RWPE2 (cell line): ENCODE measurements at regions not wholly inside any gene's neighbourhood (a gene's known extent, or its start where the extent isn't known, plus 50 kb on each side); places are given as distances from the start of the nearest gene placed in this dataset.

Experiments used
- ATAC-seq: fragments of 200-7000 bp; cut with Tn5 transposase; 3 replicates; pipeline ENCODE4 v1.9.1; 2021; ENCODE audit warnings: low read depth
- DNase-seq: peaks from one replicate; pipeline ENCODE4 v3.0.0-alpha.2; 2020; ENCODE audit warnings: low spot score
- H3K27ac ChIP-seq: fragments of 450-650 bp; 2 replicates; pipeline ENCODE4 v1.5.1; 2017; ENCODE audit warnings: mild to moderate bottlenecking; ENCODE audit not compliant: poor library complexity, severe bottlenecking
- H3K27me3 ChIP-seq: fragments of 250-450 bp; sonication (Bioruptor Pico); 2 replicates; pipeline ENCODE4 v1.5.1; 2021; ENCODE audit warnings: mild to moderate bottlenecking, moderate library complexity; ENCODE audit not compliant: insufficient read depth, poor library complexity, severe bottlenecking
- H3K36me3 ChIP-seq: fragments of 250-450 bp; sonication (Bioruptor Pico); 2 replicates; pipeline ENCODE4 v1.5.1; 2020; ENCODE audit warnings: low read depth, mild to moderate bottlenecking, moderate library complexity
- H3K4me1 ChIP-seq: fragments of 250-450 bp; sonication (Bioruptor Pico); 2 replicates; pipeline ENCODE4 v1.5.1; 2021; ENCODE audit warnings: mild to moderate bottlenecking, moderate library complexity; ENCODE audit not compliant: insufficient read depth, poor library complexity, severe bottlenecking
- H3K4me3 ChIP-seq: fragments of 250-450 bp; sonication (Bioruptor Pico); 2 replicates; pipeline ENCODE4 v1.5.1; 2021; ENCODE audit warnings: mild to moderate bottlenecking, moderate library complexity; ENCODE audit not compliant: severe bottlenecking
- H3K9me3 ChIP-seq: fragments of 250-450 bp; sonication (Bioruptor Pico); 2 replicates; pipeline ENCODE4 v1.5.1; 2021; ENCODE audit warnings: mild to moderate bottlenecking, moderate library complexity; ENCODE audit not compliant: severe bottlenecking
- TF ChIP-seq, protein P1 (sequence below): fragments of 450-650 bp; IDR thresholded peaks from one replicate; pipeline ENCODE4 v1.5.1; 2017; ENCODE audit warnings: mild to moderate bottlenecking, moderate library complexity; ENCODE audit not compliant: poor library complexity, severe bottlenecking

DNA sequence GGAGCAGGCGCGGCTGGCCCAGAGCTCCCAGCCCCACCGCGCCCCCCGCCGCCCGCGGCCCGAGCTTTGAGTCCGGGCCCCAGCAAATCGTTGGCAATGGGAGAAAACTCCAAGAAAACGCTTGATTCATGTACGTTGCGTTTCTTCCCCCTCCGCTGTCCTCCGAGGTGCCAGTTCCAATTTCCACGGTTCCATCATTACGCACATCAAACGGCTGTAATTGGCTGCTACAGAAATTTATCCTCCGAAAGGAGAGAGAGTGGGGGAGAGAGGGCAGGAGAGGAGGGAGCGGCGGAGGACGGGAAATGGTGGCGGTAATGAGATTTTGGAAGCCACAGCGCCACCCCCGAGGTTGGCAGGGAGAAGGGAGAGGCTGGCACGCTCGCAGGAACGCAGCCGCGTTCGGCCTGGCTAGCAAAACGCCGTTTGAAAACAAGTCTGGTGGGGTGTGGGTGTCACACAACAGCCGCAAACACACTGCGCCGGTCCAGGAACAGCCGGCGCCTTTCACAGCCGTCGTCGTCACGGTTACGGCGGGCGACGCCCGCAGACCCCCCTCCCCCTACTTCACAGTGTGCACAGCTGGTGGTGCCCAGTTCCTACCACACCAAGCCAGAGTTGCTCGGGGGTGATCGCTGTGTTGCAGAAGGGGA, 57.5 kb downstream of the UNCX start:
- no peak overlapping the region for H3K27ac ChIP-seq
- no peaks in the 10 kb centered on the region for H3K4me1 ChIP-seq
- H3K36me3 ChIP-seq = no peaks in the 10 kb centered on the region
- DNase-seq (no peak), ATAC-seq (peak; percentile 34)
- H3K27me3 ChIP-seq = peaks cover 50% of the 10 kb centered on the region
- H3K4me3 ChIP-seq = peak overlapping the region; percentile 12
- TF ChIP-seq, protein P1, sequence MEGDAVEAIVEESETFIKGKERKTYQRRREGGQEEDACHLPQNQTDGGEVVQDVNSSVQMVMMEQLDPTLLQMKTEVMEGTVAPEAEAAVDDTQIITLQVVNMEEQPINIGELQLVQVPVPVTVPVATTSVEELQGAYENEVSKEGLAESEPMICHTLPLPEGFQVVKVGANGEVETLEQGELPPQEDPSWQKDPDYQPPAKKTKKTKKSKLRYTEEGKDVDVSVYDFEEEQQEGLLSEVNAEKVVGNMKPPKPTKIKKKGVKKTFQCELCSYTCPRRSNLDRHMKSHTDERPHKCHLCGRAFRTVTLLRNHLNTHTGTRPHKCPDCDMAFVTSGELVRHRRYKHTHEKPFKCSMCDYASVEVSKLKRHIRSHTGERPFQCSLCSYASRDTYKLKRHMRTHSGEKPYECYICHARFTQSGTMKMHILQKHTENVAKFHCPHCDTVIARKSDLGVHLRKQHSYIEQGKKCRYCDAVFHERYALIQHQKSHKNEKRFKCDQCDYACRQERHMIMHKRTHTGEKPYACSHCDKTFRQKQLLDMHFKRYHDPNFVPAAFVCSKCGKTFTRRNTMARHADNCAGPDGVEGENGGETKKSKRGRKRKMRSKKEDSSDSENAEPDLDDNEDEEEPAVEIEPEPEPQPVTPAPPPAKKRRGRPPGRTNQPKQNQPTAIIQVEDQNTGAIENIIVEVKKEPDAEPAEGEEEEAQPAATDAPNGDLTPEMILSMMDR = no peak
- H3K9me3 ChIP-seq = no peaks in the 10 kb centered on the region

DNA sequence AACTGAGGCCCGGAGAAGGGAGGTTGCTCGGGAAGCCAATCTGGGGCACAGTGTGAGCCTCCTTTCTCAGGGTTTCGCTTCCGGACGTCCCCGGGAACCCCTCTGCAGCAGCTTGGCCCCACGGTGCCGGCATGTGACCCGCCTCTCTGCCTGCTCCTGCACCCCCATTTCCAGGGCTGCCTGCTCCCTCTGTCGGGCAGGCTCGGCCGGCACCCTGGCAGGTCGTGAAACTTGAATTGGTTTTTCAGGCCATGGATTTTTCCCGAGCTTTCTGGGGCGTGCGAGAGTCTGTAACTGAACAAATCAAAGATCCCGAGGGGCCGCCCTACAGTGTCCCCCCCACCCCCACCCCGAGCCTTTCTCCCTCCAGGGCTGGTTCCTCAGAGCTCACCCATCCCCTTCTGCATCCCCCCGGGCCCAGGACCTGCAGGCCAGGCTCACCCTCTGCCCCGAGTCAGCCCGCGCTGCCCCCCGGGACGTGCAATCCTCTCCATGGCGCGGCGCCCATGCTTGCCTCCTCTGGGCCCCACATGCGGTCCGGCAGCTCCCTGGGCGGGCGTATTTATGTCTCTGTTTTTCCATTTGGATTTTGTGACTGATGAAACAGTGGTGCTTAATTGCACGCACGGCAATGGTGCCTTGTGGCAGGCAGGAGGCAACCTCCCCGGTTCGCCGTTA, 58.1 kb downstream of the UNCX start:
- Histone ChIP-seq H3K27ac (no peak overlapping the region), H3K4me3 (peak overlapping the region; percentile 12), H3K27me3 (peaks cover 46% of the 10 kb centered on the region), H3K9me3 (no peaks in the 10 kb centered on the region), H3K4me1 (no peaks in the 10 kb centered on the region), H3K36me3 (no peaks in the 10 kb centered on the region)
- no peak for DNase-seq
- ATAC-seq = 0 out of 3 replicates have a peak, but pooled peaks have one; percentile 6
- TF ChIP-seq, protein P1 = no peak

DNA sequence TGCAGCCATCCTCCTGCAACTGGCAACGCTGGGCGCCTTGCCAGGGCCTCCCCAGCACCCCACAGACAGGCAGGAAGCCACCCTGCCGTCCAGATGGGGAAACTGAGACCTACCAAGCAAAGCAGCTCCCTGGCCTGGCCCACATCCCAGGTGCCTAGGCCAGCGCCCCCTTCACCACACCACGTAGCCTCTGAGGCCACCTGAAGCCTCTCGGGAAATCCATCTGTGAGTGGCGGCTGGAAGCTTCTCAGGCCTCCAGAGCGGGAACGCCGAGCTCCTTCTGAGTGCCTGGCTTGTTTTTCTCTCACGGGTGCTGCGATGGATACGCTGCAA, 58.7 kb downstream of the UNCX start:
- H3K27ac ChIP-seq = no peak overlapping the region

DNA sequence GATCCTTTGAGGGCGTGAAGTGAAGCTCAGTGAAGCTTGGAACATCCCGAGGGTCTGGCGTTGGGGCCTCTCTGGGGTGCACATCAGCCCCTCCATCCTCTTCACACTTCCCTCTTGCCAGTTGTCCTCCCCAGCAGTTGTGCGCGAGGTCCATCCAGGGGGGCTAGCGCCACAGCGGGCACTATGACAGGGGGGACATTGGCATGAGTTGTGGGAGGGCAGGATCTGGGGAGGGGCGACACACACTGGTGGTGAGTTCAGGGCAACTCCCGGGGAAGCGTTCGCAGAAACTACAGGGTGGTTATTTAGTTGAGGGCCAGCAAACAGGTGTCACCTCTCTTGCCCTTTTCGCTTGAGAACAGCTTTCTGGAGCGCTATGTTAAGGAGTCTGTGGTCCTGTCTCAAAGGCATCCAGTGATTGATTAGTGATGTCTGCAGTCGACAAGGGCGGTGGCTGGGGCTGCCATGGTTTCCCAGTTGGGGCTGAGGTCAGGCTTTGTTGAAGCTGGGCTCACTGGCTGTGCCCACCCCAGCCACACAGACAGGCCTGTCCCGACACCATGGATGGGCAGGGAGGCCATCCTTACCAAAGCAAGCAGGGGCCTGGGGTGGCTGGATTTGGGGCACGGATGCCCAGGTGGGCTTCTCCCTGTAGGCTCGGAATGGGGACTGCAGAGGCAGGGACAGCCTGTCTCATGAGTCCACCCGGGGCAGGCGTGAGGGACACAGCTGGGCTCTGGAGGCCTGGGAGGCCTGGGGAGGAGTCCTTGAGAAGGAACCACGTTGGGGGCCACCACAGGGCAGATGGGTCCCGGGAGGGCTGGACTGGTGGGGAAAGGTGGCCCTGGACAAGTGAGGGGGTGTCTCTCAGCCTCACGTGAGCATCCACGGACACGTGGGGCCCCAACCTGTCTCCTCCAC, 59.4 kb downstream of the UNCX start:
- Histone ChIP-seq H3K27ac (no peak overlapping the region), H3K4me1 (no peaks in the 10 kb centered on the region), H3K4me3 (no peak overlapping the region), H3K9me3 (no peaks in the 10 kb centered on the region), H3K27me3 (peaks cover 58% of the 10 kb centered on the region), H3K36me3 (no peaks in the 10 kb centered on the region)
- DNase-seq (no peak), ATAC-seq (no peak)
- TF ChIP-seq, protein P1 = no peak

More for the DNA sequence above, 58.7 kb downstream of the UNCX start:
- ATAC-seq (no peak), DNase-seq (no peak)
- Histone ChIP-seq H3K36me3 (no peaks in the 10 kb centered on the region), H3K4me3 (no peak overlapping the region), H3K27me3 (peaks cover 50% of the 10 kb centered on the region), H3K4me1 (no peaks in the 10 kb centered on the region), H3K9me3 (no peaks in the 10 kb centered on the region)
- TF ChIP-seq, protein P1 = no peak
